ENCODE measurements at regions not wholly inside any gene's neighbourhood (a gene's known extent, or its start where the extent isn't known, plus 50 kb on each side); places are given as distances from the start of the nearest gene placed in this dataset.

DNA sequence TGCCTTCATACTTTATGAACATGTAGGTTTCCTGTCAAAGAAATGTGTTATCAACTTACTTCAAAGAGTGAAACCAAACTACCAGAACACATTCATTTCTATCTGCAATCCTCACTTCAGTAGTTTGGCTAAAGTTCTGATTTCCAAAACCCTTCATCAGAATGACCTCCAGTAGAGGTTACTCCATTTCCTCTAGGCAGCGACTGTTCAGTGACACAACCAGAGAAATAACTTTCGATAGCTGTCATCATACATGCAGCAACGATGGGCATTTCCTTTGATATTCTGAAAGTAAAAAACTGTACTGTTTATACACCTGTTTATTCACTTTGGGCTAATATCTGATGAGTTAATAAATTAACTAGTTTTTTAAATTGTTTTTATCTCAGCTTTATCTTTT is 532.5 kb upstream of the IZUMO3 start:
- TF ChIP-seq, protein P1, sequence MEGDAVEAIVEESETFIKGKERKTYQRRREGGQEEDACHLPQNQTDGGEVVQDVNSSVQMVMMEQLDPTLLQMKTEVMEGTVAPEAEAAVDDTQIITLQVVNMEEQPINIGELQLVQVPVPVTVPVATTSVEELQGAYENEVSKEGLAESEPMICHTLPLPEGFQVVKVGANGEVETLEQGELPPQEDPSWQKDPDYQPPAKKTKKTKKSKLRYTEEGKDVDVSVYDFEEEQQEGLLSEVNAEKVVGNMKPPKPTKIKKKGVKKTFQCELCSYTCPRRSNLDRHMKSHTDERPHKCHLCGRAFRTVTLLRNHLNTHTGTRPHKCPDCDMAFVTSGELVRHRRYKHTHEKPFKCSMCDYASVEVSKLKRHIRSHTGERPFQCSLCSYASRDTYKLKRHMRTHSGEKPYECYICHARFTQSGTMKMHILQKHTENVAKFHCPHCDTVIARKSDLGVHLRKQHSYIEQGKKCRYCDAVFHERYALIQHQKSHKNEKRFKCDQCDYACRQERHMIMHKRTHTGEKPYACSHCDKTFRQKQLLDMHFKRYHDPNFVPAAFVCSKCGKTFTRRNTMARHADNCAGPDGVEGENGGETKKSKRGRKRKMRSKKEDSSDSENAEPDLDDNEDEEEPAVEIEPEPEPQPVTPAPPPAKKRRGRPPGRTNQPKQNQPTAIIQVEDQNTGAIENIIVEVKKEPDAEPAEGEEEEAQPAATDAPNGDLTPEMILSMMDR (IDR thresholded peaks at IDR 0.05 in 8 of 11, conservative IDR thresholded peaks at IDR 0.05 in 3 of 11), result no peak
- no peak for TF ChIP-seq POLR2A (IDR thresholded peaks at IDR 0.05)

Data from spleen (tissue), 7 donors.